GM12865 (cell line): ENCODE measurements at regions not wholly inside any gene's neighbourhood (a gene's known extent, or its start where the extent isn't known, plus 50 kb on each side); places are given as distances from the start of the nearest gene placed in this dataset.

Experiments
- DNase-seq: peaks from one replicate; pipeline ENCODE4 v3.0.0; 2010; ENCODE audit warnings: low read depth
- H3K4me3 ChIP-seq: 2 replicates; pipeline ENCODE4 v1.5.1; 2011; ENCODE audit warnings: mild to moderate bottlenecking, low read depth, low read length, control low read depth
- CTCF ChIP-seq: IDR thresholded peaks from 2 replicates; pipeline ENCODE4 v1.5.1; 2011; ENCODE audit warnings: low read length, control low read depth, low read depth, inconsistent platforms; ENCODE audit not compliant: insufficient read depth; ENCODE audit errors: missing control alignments

GRCh38 chr2:129422028-129422427 is 557.4 kb upstream of the RAB6C start:
- TF ChIP-seq CTCF, result no peak
- no peak overlapping the region for H3K4me3 ChIP-seq
- no peak for DNase-seq

GRCh38 chr2:129428086-129428660 is 551.3 kb upstream of the RAB6C start:
- DNase-seq, result no peak
- no peak overlapping the region for H3K4me3 ChIP-seq
- TF ChIP-seq CTCF, result no peak

- DNase-seq, result no peak
- no peak for TF ChIP-seq CTCF
- no peak overlapping the region for H3K4me3 ChIP-seq
Observed at GRCh38 chr2:129430911-129431310, 548.6 kb upstream of the RAB6C start.

- no peak overlapping the region for H3K4me3 ChIP-seq
- no peak for DNase-seq
Observed at GRCh38 chr2:129431881-129432280, 547.6 kb upstream of the RAB6C start.

GRCh38 chr2:129436809-129437208 is 542.7 kb upstream of the RAB6C start:
- DNase-seq, result no peak
- no peak for TF ChIP-seq CTCF
- no peak overlapping the region for H3K4me3 ChIP-seq

More at GRCh38 chr2:129431881-129432280, 547.6 kb upstream of the RAB6C start:
- TF ChIP-seq CTCF, result no peak

- no peak overlapping the region for H3K4me3 ChIP-seq
- TF ChIP-seq CTCF, result no peak
- DNase-seq, result no peak
Observed at GRCh38 chr2:129437725-129438124, 541.7 kb upstream of the RAB6C start.

- TF ChIP-seq CTCF, result no peak
- H3K4me3 ChIP-seq, result no peak overlapping the region
- DNase-seq, result no peak
Observed at GRCh38 chr2:129438501-129439057, 540.9 kb upstream of the RAB6C start.
